Smooth muscle cell (in vitro differentiated cells): ENCODE measurements at regions not wholly inside any gene's neighbourhood (a gene's known extent, or its start where the extent isn't known, plus 50 kb on each side); places are given as distances from the start of the nearest gene placed in this dataset.

Source experiments
- DNase-seq: peaks from one replicate; lab custom pipeline; 2025; ENCODE audit not compliant: unreplicated experiment; lab: John Stamatoyannopoulos, UW
- H2AFZ ChIP-seq: fragments of 200-600 bp; sonication (generic); 2 replicates; pipeline ENCODE4 v1.6.0; 2016; ENCODE audit warnings: antibody characterized with exemption, low read depth, mild to moderate bottlenecking
- H3F3A ChIP-seq: fragments of 200-600 bp; sonication (generic); 2 replicates; pipeline ENCODE4 v1.6.0; 2017; ENCODE audit warnings: antibody characterized with exemption, low read depth
- H3K27ac ChIP-seq: fragments of 200-600 bp; sonication (generic); 2 replicates; pipeline ENCODE4 v1.5.1; 2016; ENCODE audit warnings: low read depth, mild to moderate bottlenecking
- H3K27me3 ChIP-seq: fragments of 200-600 bp; sonication (generic); 2 replicates; pipeline ENCODE4 v1.6.1; 2016; ENCODE audit warnings: low read depth, mild to moderate bottlenecking
- H3K36me3 ChIP-seq: fragments of 200-600 bp; sonication (generic); 2 replicates; pipeline ENCODE4 v1.5.1; 2016; ENCODE audit warnings: low read depth
- H3K4me1 ChIP-seq: fragments of 200-600 bp; sonication (generic); 2 replicates; pipeline ENCODE4 v1.5.1; 2016; ENCODE audit warnings: low read depth
- H3K4me2 ChIP-seq: fragments of 200-600 bp; sonication (generic); 2 replicates; pipeline ENCODE4 v1.6.0; 2016; ENCODE audit warnings: mild to moderate bottlenecking
- H3K4me3 ChIP-seq: fragments of 200-600 bp; sonication (generic); 2 replicates; pipeline ENCODE4 v1.5.1; 2016; ENCODE audit warnings: mild to moderate bottlenecking
- H3K79me2 ChIP-seq: fragments of 200-600 bp; sonication (generic); 2 replicates; pipeline ENCODE4 v1.6.0; 2016; ENCODE audit warnings: low read depth, mild to moderate bottlenecking
- H3K9ac ChIP-seq: fragments of 200-600 bp; sonication (generic); 2 replicates; pipeline ENCODE4 v1.6.0; 2016; ENCODE audit warnings: low read depth
- H3K9me3 ChIP-seq: fragments of 200-600 bp; sonication (generic); replicated peaks from 2 replicates; pipeline ENCODE4 v1.5.1; 2016; ENCODE audit warnings: low read depth
- H4K20me1 ChIP-seq: fragments of 200-600 bp; sonication (generic); 2 replicates; pipeline ENCODE4 v1.6.0; 2016; ENCODE audit warnings: low read depth
- WGBS: methylation state at CpG from one replicate; pipeline ENCODE4 v1.1.7; 2016; ENCODE audit warnings: low lambda C conversion rate; 5-methylcytosine and 5-hydroxymethylcytosine counted together
- TF ChIP-seq, protein P1 (sequence below): fragments of 200-600 bp; sonication (generic); IDR thresholded peaks from 2 replicates; pipeline ENCODE4 v1.5.1; 2017; ENCODE audit warnings: borderline replicate concordance, mild to moderate bottlenecking, antibody characterized with exemption; ENCODE audit not compliant: insufficient read depth, poor library complexity, severe bottlenecking

DNA sequence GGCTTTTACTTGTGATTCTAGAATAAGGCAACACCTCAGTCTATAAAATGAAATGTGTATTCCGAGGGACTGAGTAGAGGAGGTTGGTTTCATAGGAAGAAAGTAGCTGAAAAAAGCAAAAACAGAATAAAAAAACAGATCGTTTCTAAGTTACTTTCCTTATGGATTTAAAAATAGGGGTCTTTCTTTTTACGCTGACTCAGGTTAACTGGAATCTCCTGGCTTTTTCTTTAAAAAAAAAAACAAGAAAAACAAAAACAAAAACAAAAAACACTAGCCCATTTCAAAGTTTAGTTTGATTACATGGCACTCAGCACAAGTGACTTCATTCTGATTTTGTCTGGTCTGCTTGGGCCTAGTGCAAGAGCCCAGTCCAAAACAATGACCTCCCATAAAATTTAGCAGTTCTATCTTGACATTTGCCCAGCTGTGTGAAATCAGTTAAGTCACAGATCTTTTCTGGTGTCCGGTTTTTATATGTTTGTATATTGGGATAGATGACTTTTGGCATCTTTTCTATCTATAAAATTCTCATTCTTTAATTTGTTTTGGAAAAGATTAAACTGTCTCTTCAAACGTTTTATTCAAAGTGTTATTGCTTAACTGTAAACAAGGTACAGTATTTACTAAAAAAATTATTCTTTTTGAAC, 222.7 kb upstream of the HTR2C start:
- no peak overlapping the region for H3K9ac ChIP-seq
- DNase-seq = no peak
- WGBS = 86% methylated on average over 5 of the region's 5 CpGs
- no peaks in the 10 kb centered on the region for H3K79me2 ChIP-seq
- H3K36me3 ChIP-seq = no peaks in the 10 kb centered on the region
- no peak overlapping the region for H3K4me2 ChIP-seq
- no peaks in the 10 kb centered on the region for H3K4me1 ChIP-seq
- no peaks in the 10 kb centered on the region for H4K20me1 ChIP-seq
- no peak overlapping the region for H2AFZ ChIP-seq
- no peak overlapping the region for H3K27ac ChIP-seq
- H3K4me3 ChIP-seq = no peak overlapping the region
- H3F3A ChIP-seq = no peaks in the 10 kb centered on the region
- no peaks in the 10 kb centered on the region for H3K9me3 ChIP-seq
- TF ChIP-seq, protein P1, sequence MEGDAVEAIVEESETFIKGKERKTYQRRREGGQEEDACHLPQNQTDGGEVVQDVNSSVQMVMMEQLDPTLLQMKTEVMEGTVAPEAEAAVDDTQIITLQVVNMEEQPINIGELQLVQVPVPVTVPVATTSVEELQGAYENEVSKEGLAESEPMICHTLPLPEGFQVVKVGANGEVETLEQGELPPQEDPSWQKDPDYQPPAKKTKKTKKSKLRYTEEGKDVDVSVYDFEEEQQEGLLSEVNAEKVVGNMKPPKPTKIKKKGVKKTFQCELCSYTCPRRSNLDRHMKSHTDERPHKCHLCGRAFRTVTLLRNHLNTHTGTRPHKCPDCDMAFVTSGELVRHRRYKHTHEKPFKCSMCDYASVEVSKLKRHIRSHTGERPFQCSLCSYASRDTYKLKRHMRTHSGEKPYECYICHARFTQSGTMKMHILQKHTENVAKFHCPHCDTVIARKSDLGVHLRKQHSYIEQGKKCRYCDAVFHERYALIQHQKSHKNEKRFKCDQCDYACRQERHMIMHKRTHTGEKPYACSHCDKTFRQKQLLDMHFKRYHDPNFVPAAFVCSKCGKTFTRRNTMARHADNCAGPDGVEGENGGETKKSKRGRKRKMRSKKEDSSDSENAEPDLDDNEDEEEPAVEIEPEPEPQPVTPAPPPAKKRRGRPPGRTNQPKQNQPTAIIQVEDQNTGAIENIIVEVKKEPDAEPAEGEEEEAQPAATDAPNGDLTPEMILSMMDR = no peak
- H3K27me3 ChIP-seq = no peaks in the 10 kb centered on the region

DNA sequence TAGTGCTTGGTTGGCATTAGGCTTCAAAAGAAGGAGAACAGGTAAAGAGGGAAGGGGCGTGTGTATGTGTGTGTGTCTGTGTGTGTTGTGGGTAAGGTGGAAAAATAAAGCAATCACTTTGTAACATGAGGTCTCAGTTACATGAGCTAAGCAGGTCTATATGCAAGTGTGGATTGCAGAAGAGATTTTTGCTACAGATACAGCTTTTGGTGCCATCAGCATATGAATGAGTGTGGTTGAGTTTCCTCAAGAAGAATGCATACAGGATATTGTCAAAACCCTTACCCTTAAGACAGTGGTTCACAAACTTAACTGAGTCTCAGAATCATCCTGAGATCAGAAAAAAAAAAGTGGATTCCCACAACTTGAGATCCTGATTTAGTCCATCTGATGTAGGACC, 220.5 kb upstream of the HTR2C start:
- no peak for DNase-seq

DNA sequence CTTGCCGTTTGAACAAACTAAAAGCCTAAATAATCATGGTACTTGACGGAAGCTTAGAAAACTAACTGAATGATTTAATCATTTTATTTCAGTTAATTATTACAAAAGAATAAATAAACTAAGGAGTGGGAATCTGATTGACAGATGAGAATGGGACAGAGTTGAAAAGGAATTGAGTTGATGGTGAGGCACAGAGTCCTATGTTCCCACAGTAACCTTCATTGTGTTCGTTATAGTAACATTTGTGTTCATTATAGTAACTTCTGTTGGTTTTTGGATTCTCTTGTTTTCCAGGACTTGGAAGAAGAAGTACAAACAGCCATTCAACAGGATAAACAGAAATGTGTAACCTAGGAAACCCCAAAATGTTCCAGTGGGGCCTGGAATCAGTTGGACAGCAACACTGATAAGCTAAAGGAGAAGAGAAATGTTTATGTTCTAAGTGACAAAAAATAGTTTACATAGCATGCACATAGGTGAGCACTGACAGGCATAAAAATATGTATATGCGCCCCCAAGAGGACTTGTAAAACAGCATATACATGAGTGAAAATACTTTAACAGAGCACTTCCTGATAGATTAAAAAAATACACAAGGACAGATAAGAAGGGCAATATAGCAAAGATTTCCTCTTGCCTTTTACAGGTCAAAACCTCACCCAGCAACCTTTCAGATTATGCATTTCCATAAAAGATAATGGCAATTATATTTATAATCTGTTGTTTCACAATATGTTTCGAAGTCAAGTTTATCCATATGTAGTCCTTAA, 218.6 kb upstream of the HTR2C start:
- no peaks in the 10 kb centered on the region for H3K4me1 ChIP-seq
- no peak overlapping the region for H3K4me2 ChIP-seq
- no peaks in the 10 kb centered on the region for H3K27me3 ChIP-seq
- no peak overlapping the region for H3K9ac ChIP-seq
- H2AFZ ChIP-seq = no peak overlapping the region
- TF ChIP-seq, protein P1 = no peak
- no peak overlapping the region for H3K4me3 ChIP-seq
- no peaks in the 10 kb centered on the region for H3F3A ChIP-seq
- no peak for DNase-seq
- H3K36me3 ChIP-seq = no peaks in the 10 kb centered on the region
- H3K9me3 ChIP-seq = no peaks in the 10 kb centered on the region
- WGBS = 93% methylated on average over 5 of the region's 5 CpGs
- no peaks in the 10 kb centered on the region for H4K20me1 ChIP-seq
- H3K27ac ChIP-seq = no peak overlapping the region
- H3K79me2 ChIP-seq = no peaks in the 10 kb centered on the region

More for the DNA sequence above, 220.5 kb upstream of the HTR2C start:
- no peak overlapping the region for H3K4me3 ChIP-seq
- 85% methylated on average over 1 of the region's 1 CpG for WGBS
- TF ChIP-seq, protein P1 = no peak
- no peak overlapping the region for H3K27ac ChIP-seq
- no peaks in the 10 kb centered on the region for H3F3A ChIP-seq
- no peak overlapping the region for H3K9ac ChIP-seq
- no peaks in the 10 kb centered on the region for H4K20me1 ChIP-seq
- H3K9me3 ChIP-seq = no peaks in the 10 kb centered on the region
- H3K4me1 ChIP-seq = no peaks in the 10 kb centered on the region
- H3K27me3 ChIP-seq = no peaks in the 10 kb centered on the region
- H3K4me2 ChIP-seq = no peak overlapping the region
- H3K79me2 ChIP-seq = no peaks in the 10 kb centered on the region
- no peaks in the 10 kb centered on the region for H3K36me3 ChIP-seq
- H2AFZ ChIP-seq = no peak overlapping the region
